Type B pancreatic cell (in vitro differentiated cells): ENCODE measurements at regions not wholly inside any gene's neighbourhood (a gene's known extent, or its start where the extent isn't known, plus 50 kb on each side); places are given as distances from the start of the nearest gene placed in this dataset.

Experiments used
- DNase-seq: peaks from one replicate; pipeline ENCODE4 v3.0.0; 2021; ENCODE audit warnings: mixed read lengths; ENCODE audit not compliant: unreplicated experiment; ENCODE audit errors: extremely low spot score
- H3K27ac Mint-ChIP-seq: 2 replicates; pipeline ENCODE4 v1.8.0; 2021; ENCODE audit warnings: mild to moderate bottlenecking, mixed read lengths
- H3K27me3 Mint-ChIP-seq: 2 replicates; pipeline ENCODE4 v1.8.0; 2021; ENCODE audit warnings: mixed read lengths
- H3K36me3 Mint-ChIP-seq: 2 replicates; pipeline ENCODE4 v1.8.0; 2021; ENCODE audit warnings: mixed read lengths
- H3K4me1 Mint-ChIP-seq: one replicate; pipeline ENCODE4 v1.8.0; 2021; ENCODE audit warnings: mixed read lengths; ENCODE audit not compliant: unreplicated experiment
- H3K4me3 Mint-ChIP-seq: 2 replicates; pipeline ENCODE4 v1.8.0; 2021; ENCODE audit warnings: mild to moderate bottlenecking, mixed read lengths
- H3K9me3 Mint-ChIP-seq: 2 replicates; pipeline ENCODE4 v1.8.0; 2021; ENCODE audit warnings: mixed read lengths
- TF ChIP-seq, protein P1 (sequence below): fragments of 200-600 bp; sonication (generic); conservative IDR thresholded peaks from 2 replicates; pipeline ENCODE4 v1.5.0; 2021; ENCODE audit warnings: antibody characterized with exemption, mild to moderate bottlenecking

DNA sequence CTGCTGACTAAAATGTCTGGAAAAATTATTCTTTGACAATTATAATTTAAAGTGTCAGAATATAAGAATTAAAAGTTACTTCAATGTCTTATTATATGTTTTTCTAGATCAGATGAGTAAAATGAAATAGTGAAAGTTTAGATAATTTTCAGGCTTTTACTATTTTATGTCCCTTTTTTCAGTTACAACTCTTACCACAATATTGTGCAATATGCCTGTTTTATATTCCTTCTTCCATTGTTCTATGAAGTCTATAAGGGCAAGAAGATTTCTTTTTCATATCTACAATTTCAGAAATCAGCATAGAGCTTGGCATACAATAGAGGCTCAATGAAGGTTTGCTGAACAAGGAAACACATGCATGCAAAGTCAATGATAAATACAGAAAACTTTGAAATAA is 401.2 kb upstream of the HTR1E start:
- Mint-ChIP-seq H3K4me1 (no peaks in the 10 kb centered on the region), H3K4me3 (no peak overlapping the region), H3K27me3 (no peaks in the 10 kb centered on the region), H3K27ac (no peak overlapping the region), H3K9me3 (no peaks in the 10 kb centered on the region), H3K36me3 (no peaks in the 10 kb centered on the region)
- TF ChIP-seq, protein P1, sequence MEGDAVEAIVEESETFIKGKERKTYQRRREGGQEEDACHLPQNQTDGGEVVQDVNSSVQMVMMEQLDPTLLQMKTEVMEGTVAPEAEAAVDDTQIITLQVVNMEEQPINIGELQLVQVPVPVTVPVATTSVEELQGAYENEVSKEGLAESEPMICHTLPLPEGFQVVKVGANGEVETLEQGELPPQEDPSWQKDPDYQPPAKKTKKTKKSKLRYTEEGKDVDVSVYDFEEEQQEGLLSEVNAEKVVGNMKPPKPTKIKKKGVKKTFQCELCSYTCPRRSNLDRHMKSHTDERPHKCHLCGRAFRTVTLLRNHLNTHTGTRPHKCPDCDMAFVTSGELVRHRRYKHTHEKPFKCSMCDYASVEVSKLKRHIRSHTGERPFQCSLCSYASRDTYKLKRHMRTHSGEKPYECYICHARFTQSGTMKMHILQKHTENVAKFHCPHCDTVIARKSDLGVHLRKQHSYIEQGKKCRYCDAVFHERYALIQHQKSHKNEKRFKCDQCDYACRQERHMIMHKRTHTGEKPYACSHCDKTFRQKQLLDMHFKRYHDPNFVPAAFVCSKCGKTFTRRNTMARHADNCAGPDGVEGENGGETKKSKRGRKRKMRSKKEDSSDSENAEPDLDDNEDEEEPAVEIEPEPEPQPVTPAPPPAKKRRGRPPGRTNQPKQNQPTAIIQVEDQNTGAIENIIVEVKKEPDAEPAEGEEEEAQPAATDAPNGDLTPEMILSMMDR = no peak
- DNase-seq = no peak

DNA sequence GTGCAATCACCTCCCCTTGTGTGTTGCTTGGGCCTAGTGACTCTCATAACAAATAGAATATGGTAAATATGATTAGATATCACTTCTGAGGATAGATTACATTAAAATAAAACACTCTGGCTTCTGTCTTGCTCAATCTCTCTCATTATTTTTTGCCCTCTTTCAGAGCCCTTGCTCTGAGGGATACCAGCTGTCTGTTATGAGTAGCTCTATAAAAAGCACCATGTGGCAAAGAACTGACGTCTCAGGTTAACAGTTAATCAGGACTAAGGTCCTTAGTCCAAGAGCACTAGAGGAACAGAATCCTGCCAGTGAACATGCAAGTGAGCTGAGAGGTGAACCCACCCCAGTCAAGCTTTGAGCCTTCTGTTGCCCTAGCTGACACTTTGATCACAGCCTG is 402.2 kb upstream of the HTR1E start:
- Mint-ChIP-seq H3K36me3 (no peaks in the 10 kb centered on the region), H3K9me3 (no peaks in the 10 kb centered on the region), H3K27me3 (no peaks in the 10 kb centered on the region), H3K4me3 (no peak overlapping the region), H3K4me1 (no peaks in the 10 kb centered on the region), H3K27ac (no peak overlapping the region)
- no peak for DNase-seq
- TF ChIP-seq, protein P1 = no peak

DNA sequence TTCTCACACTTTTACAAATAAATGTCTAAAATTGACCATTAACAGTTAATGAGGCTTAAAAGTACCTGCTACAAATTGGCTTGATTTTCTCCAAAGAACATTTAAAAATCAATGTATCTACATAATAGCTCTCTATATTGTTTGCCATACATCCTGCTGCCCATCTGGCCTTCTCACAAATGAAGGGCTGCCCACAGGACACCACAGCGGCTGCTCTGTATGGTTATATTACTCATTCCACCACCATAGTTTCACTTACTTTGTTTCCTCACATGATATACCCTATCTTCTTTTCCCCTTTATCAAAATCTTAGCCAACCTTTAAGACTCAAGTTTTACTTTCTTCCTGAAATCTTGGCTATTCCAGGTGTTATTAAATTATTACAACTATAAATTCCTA is 407.7 kb upstream of the HTR1E start:
- Mint-ChIP-seq H3K4me1 (no peaks in the 10 kb centered on the region), H3K36me3 (no peaks in the 10 kb centered on the region)

DNA sequence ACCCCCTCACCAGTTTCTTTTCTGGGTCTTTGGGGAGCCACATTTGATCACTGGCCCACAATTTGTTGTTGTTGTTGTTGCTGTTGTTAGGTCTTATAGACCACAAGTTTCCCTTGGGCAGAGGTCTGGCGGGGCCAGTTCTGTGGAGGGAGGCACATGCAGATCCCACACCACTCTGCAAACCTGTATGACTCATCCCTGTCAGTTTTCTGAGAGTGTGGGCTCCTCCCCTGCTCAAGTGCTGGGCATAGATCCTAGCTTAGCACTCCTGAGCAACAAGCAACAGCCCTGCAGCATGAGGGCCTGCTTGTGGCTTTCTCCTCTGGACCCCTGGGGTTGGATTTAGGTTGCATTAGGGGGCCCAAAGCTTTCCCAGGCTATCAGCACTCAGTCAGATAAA is 411.1 kb upstream of the HTR1E start:
- no peaks in the 10 kb centered on the region for H3K36me3 Mint-ChIP-seq
- DNase-seq = no peak
- H3K4me3 Mint-ChIP-seq = no peak overlapping the region
- no peaks in the 10 kb centered on the region for H3K4me1 Mint-ChIP-seq
- H3K27ac Mint-ChIP-seq = no peak overlapping the region
- TF ChIP-seq, protein P1 = no peak
- no peaks in the 10 kb centered on the region for H3K27me3 Mint-ChIP-seq
- H3K9me3 Mint-ChIP-seq = peaks cover 6% of the 10 kb centered on the region

More for the DNA sequence above, 407.7 kb upstream of the HTR1E start:
- no peak overlapping the region for H3K27ac Mint-ChIP-seq
- no peaks in the 10 kb centered on the region for H3K27me3 Mint-ChIP-seq
- no peak for DNase-seq
- TF ChIP-seq, protein P1 = no peak
- no peak overlapping the region for H3K4me3 Mint-ChIP-seq
- peaks cover 6% of the 10 kb centered on the region for H3K9me3 Mint-ChIP-seq

DNA sequence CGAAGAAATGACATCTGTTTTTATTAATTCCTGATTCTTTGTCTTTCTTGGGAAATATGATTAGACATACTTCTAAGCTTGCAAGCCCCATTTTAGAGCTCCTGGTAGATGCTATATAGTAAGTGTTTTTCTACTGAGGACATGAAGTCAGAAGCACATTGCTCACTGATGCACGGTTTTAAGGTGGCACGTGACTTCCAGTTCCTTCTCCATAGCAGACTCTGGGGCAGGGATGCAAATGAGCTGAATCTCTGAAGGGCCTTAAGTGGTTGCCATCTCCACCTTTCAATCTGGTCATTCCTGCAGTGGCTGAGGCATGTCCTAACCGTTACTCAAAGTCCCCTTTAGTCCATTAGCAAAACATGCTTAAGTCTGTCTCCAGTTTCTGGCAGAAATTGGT is 421.2 kb upstream of the HTR1E start:
- Mint-ChIP-seq H3K4me1 (no peaks in the 10 kb centered on the region), H3K9me3 (no peaks in the 10 kb centered on the region), H3K36me3 (no peaks in the 10 kb centered on the region), H3K27ac (no peak overlapping the region), H3K4me3 (no peak overlapping the region), H3K27me3 (no peaks in the 10 kb centered on the region)
- no peak for DNase-seq
- TF ChIP-seq, protein P1 = no peak

DNA sequence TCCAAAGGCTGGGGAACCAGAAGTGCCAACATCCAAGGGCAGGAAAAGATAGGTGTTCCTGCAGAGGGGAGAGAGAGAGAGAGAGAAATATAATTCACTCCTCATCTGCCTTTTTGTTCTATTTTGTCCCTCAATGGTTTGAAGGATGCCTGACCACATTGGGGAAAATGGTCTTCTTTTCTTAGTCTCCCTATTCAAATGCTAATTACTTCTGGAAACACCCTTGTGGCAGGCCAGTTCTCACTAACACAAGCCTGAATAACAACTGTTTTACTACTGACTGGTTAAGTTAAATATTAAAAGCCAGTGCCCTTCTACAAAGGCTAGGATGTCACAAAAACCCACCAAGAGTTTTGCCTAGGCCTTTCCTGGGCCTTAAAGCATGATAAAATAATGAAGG is 425.4 kb upstream of the HTR1E start:
- H3K36me3 Mint-ChIP-seq = no peaks in the 10 kb centered on the region
- H3K4me1 Mint-ChIP-seq = no peaks in the 10 kb centered on the region
- TF ChIP-seq, protein P1 = no peak
- no peak for DNase-seq
- no peaks in the 10 kb centered on the region for H3K9me3 Mint-ChIP-seq
- no peaks in the 10 kb centered on the region for H3K27me3 Mint-ChIP-seq
- H3K4me3 Mint-ChIP-seq = no peak overlapping the region
- H3K27ac Mint-ChIP-seq = no peak overlapping the region
